Limb (tissue), 2 donors: ENCODE measurements at regions not wholly inside any gene's neighbourhood (a gene's known extent, or its start where the extent isn't known, plus 50 kb on each side); places are given as distances from the start of the nearest gene placed in this dataset.
"Not testable (repeated sequence)": the region's sequence is repeated elsewhere in the genome, so short reads cannot be mapped to it uniquely, and the experiment has no call there.

ENCODE experiments used
- DNase-seq, 2 donors: peaks; one replicate each; pipeline ENCODE4 v3.0.0-alpha.2; 2016; ENCODE audit errors: extremely low spot score in 2 of 2

GRCh38 chr3:165521131-165521871, 315.9 kb downstream of the BCHE start:
- no peak for DNase-seq

- DNase-seq, result no peak
These were observed 317.5 kb downstream of the BCHE start for GRCh38 chr3:165519687-165520086.

DNA sequence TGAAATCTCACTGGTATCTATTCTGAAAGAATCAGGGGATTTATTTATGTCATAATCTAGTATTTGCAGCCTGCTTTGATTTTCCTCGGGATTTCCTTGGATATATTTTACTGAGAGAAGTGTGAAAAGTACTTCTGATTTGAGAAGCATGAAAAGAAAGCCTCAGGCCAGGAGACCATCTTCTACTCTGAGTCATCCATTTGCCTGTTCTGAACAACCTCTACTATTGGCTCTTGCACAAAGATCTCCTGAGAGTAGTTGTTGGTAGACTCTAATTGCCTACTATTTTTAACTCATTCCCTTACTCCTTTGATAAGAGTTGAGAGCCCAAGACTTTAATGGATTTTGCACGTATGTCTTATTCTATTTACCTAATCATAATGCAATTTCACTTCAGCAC, 318.9 kb downstream of the BCHE start:
- no peak for DNase-seq

DNA sequence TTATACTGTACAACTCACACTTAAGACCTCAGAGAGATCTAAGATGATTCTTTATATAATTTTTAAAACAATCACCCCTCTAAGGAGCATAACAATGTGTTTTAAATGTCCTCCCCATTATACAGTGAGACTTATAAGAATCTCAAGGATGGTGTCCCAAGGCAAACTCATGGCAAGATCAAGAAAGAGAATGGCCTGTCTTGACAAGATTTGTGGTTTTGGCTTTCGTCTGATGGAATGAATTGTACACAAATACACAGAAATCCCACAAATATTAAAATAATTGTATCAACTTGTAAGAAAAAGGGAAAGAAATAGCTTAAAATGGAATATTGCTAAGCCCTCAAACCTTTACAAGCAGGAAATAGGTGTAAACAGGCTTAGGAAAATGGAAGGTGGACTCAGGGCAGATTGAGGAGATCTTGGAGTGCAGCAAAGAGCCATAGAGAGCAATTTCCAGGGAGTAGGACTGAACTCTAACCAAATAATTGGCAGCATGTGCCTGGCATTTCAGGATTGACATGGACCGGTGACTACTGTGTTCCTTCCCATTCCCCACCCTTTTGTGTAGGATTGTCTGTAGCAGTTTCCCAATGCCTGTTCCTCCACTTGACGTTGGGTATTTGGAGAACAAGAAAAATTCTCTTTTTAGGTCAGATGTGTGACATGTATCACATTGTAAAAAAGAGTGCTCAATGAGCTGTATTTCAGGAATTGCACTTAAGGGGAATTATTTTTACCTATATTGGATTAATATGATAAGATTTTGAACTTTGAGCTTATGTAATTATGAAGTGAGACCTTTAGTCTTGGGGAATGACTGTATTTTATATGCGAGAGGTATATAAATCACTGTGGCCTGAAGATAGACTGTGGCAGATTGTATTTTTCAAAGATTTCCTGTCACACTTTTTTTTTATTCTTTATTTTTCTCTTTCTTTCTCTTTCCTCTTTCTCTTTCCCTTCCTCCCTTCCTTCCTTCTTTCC, 317.8 kb upstream of the SLITRK3 start:
- DNase-seq, result no peak

DNA sequence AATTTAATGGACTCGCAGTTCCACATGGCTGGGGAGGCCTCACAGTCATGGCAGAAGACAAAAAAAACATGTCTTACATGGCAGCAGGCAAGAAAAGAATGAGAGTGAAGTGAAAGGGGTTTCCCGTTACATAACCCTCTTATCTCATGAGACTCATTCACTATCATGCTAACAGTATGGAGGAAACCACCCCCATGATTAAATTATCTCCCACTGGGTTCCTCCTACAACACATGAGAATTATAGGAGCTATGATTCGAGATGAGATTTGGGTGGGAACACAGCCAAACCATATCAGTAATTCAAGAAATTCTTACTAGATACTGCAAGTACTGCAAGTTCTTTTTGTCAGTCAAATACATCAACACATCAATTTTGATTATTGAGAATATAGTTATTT, 311.4 kb upstream of the SLITRK3 start:
- no peak for DNase-seq

DNA sequence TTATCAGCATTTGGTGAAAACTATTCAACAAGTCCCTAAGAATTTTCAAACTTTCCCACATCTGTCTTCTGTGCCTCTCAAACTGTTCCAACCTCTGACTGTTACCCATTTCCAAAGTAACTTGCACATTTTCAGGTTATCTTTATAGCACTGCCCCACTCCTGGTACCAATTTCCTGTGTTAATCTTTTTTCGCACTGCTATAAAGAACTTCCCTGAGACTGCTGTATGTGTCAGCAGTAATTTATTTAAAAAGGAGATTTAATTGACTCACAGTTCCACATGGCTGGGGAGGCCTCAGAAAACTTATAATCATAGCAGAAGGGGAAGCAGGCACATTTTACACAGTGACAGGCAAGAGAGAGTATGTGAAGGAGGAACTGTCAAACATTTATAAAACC, 310.9 kb upstream of the SLITRK3 start:
- no peak for DNase-seq

GRCh38 chr3:165505657-165506056, 309.5 kb upstream of the SLITRK3 start:
- DNase-seq, result no peak

DNA sequence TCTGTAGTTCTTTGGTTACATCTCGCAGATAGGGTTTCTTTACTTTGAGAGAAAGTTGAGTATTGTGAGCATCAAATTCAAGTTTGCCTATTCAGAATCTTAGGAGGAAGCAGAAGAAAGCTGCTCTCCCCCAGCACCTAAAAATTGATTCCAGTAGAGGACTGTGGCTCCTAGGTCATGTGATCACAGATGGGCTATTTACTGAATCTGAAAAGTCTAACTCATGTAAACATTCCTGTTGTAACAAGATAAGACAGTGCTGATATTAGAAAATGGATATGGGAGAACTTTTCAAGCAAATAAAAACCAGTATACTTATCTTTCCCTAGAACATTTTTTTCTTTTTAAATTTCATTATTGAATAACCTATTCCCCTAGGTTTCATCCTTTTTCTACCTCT, 308.4 kb upstream of the SLITRK3 start:
- no peak for DNase-seq

DNA sequence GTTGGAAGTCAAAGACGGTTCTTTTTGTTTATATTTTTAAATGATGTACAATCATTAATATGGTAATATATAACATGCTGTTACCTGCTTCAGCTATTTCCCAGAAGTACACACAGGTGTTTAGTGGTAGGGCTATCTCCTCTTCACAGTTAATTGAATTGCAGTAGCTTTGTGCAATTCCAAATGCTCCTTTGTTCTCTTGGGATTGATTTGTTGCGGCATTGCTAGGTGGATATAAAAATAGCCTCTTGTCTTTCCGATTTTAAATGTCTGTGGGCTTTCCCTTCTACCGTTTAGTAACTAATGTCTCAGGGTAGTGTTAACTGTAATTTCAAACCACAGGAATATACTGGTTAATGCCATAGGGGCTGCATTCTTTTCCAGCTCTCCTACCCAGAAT, 307.6 kb upstream of the SLITRK3 start:
- no peak for DNase-seq

DNA sequence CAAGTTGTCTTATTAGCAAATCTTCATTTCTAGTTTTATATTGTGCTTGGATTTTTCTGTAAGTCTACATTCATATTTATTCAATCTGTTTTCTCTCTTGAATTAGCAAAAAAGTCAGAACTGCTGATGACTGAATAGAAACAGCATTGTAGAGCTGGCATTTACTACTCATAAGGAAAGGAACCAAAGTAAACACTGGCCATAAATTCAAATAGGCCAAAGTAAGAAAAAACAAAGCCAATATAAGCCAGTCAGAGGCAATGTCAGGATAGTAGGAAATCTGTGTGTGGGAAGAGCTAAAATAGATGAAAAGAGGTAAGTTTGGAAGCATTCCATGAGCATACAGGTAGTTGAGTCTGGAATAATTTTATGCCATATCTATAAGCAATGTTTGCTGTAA, 307.2 kb upstream of the SLITRK3 start:
- no peak for DNase-seq

DNA sequence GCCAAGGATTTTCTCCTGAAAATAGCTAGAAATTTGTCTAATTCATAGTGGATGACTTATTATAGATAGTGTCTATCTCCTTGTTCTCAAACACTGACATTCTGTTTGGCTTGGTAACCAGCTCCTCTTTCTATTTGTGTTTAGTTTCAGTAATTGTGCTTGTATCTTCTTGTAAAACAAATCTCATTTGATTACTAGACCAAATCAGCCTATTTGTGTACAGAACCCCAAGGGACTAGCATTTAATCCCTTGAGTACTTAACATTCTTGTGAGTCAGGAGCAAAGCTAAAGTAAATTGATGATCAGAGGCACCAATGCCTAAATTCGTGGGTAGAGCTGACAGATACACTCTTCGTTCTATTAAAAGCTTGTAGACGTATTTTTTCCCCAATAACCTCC, 306.5 kb upstream of the SLITRK3 start:
- no peak for DNase-seq

DNA sequence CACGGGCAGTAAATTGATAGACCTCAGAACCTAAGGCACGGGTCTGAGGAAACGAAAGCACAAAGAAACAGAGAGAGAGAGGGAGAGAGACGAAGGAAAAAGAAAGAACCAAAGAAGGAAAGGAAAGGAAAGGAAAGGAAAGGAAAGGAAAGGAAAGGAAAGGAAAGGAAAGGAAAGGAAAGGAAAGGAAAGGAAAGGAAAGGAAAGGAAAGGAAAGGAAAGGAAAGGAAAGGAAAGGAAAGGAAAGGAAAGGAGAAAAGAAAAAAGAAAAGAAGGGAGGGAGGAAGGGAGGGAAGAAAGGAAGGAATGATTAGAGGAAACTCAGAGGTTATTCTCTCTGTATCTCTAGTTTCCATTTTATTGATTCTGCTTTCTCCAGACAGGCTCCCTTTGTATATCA, 302.6 kb upstream of the SLITRK3 start:
- DNase-seq, result not testable (repeated sequence)

DNA sequence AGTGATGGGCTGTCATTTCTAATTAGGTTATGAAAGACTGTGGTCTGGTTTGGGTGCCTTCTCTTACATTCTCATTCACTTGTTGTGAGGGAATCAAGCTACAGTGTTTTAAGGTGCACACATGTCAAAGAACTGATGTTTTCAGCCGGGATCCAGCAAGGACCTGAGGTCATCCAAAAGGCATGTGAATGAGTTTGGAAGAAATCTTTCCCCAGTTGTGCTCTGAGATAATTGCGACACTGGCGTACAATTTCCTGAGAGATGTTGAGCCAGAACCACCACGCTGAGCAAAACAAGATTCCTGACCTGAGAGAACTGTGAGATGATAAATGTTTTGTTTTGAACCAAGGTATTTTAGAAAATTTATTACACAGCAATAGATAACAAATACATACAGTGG, 295.3 kb upstream of the SLITRK3 start:
- DNase-seq, result no peak

- DNase-seq, result no peak
These were observed 280.3 kb upstream of the SLITRK3 start for GRCh38 chr3:165476399-165477060.

GRCh38 chr3:165466856-165467255, 270.7 kb upstream of the SLITRK3 start:
- DNase-seq, result no peak

- DNase-seq, result peak in 1 of 2 donors; percentile 11
These were observed 268.6 kb upstream of the SLITRK3 start for GRCh38 chr3:165464736-165465135.

DNA sequence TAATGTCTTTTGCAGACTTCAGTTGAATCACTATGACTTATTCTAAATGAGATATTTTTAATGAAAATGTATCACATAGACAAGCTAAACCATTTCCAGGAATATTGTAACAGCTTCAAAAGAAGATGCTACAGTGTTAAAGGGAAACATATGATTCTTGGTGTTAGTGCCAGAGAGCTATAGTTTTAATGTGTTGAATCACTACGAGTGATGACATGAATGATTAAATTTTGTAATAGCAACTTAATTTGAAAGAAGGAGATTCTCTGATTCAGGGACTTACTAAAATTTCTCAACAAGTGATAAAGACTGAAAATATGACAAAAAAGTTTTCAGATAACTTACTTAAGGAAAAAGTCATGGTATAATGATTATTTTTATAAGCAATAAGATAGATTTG, 267.3 kb upstream of the SLITRK3 start:
- DNase-seq, result peak in 1 of 2 donors; percentile 19

DNA sequence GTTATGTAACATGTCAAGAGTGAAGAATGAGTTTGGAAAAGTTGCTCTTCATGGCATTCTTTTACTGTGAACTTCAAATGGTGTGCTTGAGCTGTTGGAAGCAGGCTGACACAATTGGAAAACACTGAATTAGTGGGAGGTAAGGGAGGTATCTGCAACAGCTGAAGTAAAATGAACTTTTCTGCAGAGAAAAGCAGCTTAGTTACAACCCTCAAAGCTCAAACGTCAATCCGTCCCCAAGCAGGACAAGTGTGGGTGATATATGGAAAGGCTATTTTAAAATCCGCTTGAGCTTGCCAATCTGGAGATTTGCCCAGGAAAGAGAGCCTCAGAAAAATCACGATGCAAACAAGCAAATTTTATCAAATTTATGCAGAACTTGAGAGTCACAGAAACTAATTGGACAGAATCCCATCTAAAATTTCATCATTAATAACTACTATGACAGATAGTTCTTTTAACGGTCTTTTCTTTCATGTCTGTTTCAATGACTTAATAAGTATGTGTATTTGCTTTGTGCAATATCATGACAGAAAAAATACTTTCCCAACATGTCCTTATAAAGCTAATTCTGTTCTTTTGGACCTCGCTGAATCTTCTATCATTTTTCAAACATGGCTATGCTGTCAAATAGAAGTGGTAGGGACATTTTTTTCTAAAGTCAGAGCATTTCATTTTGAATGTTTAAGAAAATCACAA, 266.6 kb upstream of the SLITRK3 start:
- no peak for DNase-seq

GRCh38 chr3:165459924-165460835, 264.0 kb upstream of the SLITRK3 start:
- no peak for DNase-seq

DNA sequence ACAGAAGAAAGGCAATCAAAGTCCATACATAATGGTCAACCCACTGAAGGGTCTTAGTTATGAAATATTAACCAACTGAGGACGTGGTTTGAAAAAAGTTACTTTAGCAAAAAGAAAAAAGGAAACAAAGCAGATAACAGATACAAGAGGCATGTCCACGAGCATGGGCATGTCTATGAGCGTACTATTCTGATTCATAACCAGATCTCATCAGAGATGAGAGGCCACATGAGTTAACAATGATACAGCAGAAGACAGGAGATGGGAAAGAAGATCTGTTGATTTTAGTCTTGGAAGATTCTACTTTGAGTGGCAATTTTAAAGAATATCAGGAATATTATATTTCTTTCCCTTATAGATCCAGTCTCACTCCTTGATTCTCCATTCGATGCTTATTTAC, 262.9 kb upstream of the SLITRK3 start:
- no peak for DNase-seq
